ENCODE measurements at regions not wholly inside any gene's neighbourhood (a gene's known extent, or its start where the extent isn't known, plus 50 kb on each side); places are given as distances from the start of the nearest gene placed in this dataset.
"Not testable (repeated sequence)": the region's sequence is repeated elsewhere in the genome, so short reads cannot be mapped to it uniquely, and the experiment has no call there.

- ChIA-PET CTCF (interaction anchor here (0.8 kb wide), 1 partner anchor 801 kb away, joined by 4 read pairs; no protein-coding TSS in a partner anchor), POLR2A (ENCODE audit: low non-redundant PET) (no interaction called here)
- no peak for DNase-seq (ENCODE audit: low spot score)
- no peak for TF ChIP-seq CTCF (conservative IDR thresholded peaks at IDR 0.05; ENCODE audit: low read depth)
- no peak overlapping the region for H3K27ac ChIP-seq
Measured at GRCh38 chr14:48580692-48581091, 905.3 kb upstream of the MDGA2 start.

GRCh38 chr14:48575772-48576171, 900.4 kb upstream of the MDGA2 start:
- DNase-seq (ENCODE audit: low spot score), result no peak

GRCh38 chr14:48568688-48569087, 893.3 kb upstream of the MDGA2 start:
- no peak for TF ChIP-seq CTCF (conservative IDR thresholded peaks at IDR 0.05; ENCODE audit: low read depth)
- ChIA-PET CTCF (no interaction called here), POLR2A (ENCODE audit: low non-redundant PET) (no interaction called here)
- peak; percentile 5 for DNase-seq (ENCODE audit: low spot score)
- no peak overlapping the region for H3K27ac ChIP-seq

More at GRCh38 chr14:48575772-48576171, 900.4 kb upstream of the MDGA2 start:
- H3K27ac ChIP-seq, result no peak overlapping the region
- CTCF ChIA-PET, result no interaction called here
- POLR2A ChIA-PET (ENCODE audit: low non-redundant PET), result no interaction called here
- no peak for TF ChIP-seq CTCF (conservative IDR thresholded peaks at IDR 0.05; ENCODE audit: low read depth)

- no peak for DNase-seq (ENCODE audit: low spot score)
- CTCF ChIA-PET, result no interaction called here
- no peak overlapping the region for H3K27ac ChIP-seq
- POLR2A ChIA-PET (ENCODE audit: low non-redundant PET), result no interaction called here
- TF ChIP-seq CTCF (conservative IDR thresholded peaks at IDR 0.05; ENCODE audit: low read depth), result no peak
Measured at GRCh38 chr14:48568252-48568651, 892.8 kb upstream of the MDGA2 start.

GRCh38 chr14:48563489-48563888, 888.1 kb upstream of the MDGA2 start:
- ChIA-PET POLR2A (ENCODE audit: low non-redundant PET) (no interaction called here), CTCF (no interaction called here)
- DNase-seq (ENCODE audit: low spot score), result peak; percentile 27
- TF ChIP-seq CTCF (conservative IDR thresholded peaks at IDR 0.05; ENCODE audit: low read depth), result no peak
- H3K27ac ChIP-seq, result no peak overlapping the region

GRCh38 chr14:48561438-48561837, 886.0 kb upstream of the MDGA2 start:
- CTCF ChIA-PET; H3K27ac ChIP-seq; POLR2A ChIA-PET (ENCODE audit: low non-redundant PET); DNase-seq (ENCODE audit: low spot score): not testable (repeated sequence)

GRCh38 chr14:48560421-48560820, 885.0 kb upstream of the MDGA2 start:
- no peak for TF ChIP-seq CTCF (conservative IDR thresholded peaks at IDR 0.05; ENCODE audit: low read depth)
- no peak for DNase-seq (ENCODE audit: low spot score)
- POLR2A ChIA-PET (ENCODE audit: low non-redundant PET), result no interaction called here
- H3K27ac ChIP-seq, result no peak overlapping the region
- CTCF ChIA-PET, result no interaction called here
